Astrocyte of the spinal cord (primary cell): ENCODE measurements at regions not wholly inside any gene's neighbourhood (a gene's known extent, or its start where the extent isn't known, plus 50 kb on each side); places are given as distances from the start of the nearest gene placed in this dataset.

Source experiments
- DNase-seq: peaks from one replicate; pipeline ENCODE4 v3.0.0; 2011; ENCODE audit warnings: low read depth, low spot score
- H3K4me3 ChIP-seq: 2 replicates; pipeline ENCODE4 v1.5.1; 2011; ENCODE audit warnings: low read depth, mild to moderate bottlenecking, low read length, moderate library complexity
- in situ Hi-C: cut with HindIII; loops from 2 replicates; pipeline ENCODE4 v1.10.0; 2017; ENCODE audit warnings: low sequenced_read_pairs
- TF ChIP-seq, protein P1 (sequence below): IDR thresholded peaks from 2 replicates; pipeline ENCODE4 v1.5.1; 2012; ENCODE audit warnings: low read depth, mild to moderate bottlenecking, low read length, inconsistent platforms

DNA sequence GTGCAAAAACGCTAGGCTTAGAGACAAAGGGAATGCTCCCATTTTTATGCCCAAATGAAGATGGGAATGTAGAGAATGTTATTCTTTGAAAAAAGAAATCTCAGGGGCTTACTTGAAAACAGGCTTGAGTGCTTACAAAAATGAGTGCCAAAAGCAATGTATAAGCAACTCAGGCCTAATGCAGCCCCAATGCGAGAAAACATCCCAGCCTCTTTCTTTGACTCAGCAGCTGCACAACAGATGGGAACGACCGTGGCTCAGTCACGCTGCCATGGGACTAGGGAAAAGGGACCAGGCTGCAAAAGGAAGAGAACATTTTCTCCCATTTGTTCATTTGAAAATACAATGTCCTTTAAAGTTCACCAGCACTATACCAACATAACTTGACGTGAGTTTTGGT is 246.4 kb upstream of the LRIG1 start:
- TF ChIP-seq, protein P1, sequence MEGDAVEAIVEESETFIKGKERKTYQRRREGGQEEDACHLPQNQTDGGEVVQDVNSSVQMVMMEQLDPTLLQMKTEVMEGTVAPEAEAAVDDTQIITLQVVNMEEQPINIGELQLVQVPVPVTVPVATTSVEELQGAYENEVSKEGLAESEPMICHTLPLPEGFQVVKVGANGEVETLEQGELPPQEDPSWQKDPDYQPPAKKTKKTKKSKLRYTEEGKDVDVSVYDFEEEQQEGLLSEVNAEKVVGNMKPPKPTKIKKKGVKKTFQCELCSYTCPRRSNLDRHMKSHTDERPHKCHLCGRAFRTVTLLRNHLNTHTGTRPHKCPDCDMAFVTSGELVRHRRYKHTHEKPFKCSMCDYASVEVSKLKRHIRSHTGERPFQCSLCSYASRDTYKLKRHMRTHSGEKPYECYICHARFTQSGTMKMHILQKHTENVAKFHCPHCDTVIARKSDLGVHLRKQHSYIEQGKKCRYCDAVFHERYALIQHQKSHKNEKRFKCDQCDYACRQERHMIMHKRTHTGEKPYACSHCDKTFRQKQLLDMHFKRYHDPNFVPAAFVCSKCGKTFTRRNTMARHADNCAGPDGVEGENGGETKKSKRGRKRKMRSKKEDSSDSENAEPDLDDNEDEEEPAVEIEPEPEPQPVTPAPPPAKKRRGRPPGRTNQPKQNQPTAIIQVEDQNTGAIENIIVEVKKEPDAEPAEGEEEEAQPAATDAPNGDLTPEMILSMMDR: no peak
- no peak overlapping the region for H3K4me3 ChIP-seq
- in situ Hi-C loops: no loop called here
- no peak for DNase-seq

DNA sequence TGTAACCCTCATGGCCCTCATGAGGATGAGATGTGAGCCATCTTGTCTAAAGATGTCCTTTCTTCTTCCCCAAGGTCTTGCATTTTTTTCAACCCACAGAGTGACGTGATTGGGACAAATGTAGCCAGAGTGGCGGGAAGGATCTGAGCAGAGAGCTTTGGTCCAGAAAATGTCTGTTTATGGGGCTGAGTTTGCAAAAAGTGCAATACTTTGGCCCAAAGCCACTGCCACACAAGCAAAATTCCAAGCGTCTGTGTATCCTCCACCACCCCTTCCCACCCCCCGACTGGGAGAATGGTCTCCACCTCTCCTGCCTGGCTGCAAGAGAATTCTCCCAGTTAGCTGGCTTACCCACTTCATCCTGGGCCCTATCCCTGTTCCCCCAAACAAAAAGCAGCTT is 246.9 kb upstream of the LRIG1 start:
- DNase-seq: no peak
- H3K4me3 ChIP-seq: no peak overlapping the region
- in situ Hi-C loops: no loop called here
- TF ChIP-seq, protein P1: no peak

DNA sequence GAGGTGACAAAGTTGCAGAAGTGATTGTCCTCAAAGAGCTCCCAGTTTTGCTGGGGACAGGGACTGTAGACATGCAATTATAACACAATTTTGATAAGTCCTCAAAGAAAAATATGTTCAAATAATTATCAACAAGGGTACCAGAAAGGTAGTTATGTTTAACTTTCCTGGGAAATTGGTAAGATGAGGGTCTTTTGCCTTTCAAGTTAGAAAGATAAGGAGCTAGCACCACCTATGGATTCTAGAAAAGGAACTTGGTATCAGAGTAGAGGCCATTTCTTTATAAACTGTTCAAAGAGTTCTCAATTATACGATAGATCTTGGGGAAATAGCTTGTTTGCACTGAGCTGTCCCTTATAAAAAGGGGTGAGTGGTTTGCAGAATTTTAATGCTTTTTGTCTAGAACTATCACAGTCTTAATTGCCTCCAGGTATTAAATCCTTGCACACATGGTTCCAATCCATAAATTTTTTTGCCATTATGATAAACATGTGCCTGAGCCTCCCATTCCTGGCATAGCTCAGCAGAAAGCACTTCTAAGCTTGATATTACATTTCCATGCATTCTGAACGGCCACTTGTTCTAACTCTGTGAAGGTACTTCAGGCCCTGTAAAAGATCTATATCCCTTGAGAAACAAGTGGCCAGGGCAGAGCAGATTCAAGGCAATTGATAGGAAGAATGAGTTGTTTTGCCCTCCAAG is 247.5 kb upstream of the LRIG1 start:
- DNase-seq: no peak
- in situ Hi-C loops: no loop called here
- TF ChIP-seq, protein P1: no peak
- no peak overlapping the region for H3K4me3 ChIP-seq

DNA sequence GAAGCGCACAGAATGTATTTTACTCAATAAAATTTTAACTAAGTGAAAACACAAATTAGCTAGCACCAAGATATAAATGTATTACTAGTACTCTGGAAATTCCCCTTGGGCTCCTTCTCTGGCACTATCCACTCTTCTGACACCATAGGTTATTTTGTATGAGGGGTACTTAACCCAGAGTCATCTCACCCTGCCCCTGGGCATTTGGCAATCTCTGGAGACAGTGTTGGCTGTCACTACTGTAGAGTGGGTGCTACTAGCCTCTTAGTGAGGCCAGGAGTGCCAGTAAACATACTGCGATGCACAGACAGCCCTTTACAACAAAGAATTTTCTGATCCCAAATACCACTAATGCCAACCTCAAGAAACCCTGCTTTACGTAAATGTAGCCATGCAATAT is 246.3 kb upstream of the KBTBD8 start:
- no peak for DNase-seq
- in situ Hi-C loops: no loop called here
- no peak overlapping the region for H3K4me3 ChIP-seq
- TF ChIP-seq, protein P1: no peak

DNA sequence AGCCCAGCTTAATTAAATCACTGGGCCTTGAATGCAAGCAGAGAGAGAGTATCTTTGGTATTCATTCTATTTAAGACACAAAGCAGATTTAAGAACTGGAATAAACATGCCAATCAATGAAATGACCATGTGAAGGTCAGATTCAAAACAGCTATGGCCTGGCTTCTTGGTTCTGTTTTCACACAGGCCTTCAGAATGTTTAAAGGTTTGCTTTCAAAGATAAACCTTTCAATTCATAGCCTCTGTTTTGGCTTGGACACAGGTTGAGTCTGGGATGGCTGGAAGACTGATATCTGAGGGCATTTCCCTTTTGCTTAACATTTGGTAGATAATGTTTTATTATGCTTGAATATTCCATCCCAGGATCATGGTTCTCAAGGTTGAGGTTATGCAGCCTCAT is 244.4 kb upstream of the KBTBD8 start:
- in situ Hi-C loops: no loop called here

DNA sequence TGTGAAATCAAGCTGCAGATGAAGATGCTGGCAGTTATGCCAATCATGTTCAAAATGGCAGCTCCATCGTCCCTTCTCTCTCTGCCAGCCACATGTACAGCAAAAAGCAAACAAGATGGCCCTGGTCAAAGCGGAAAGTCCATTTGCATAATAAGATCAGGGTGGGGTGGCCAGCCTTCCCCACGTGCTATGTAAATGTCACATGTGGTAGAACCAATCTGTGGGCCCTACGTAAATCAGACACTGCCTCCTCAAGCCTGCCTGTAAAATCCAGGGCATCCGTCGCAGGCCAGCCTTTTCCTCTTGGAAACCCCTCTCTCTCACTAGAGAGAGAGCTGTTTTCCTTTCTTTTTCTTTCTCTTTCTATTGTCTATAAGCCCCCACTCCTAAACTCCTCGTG is 243.5 kb upstream of the KBTBD8 start:
- in situ Hi-C loops: no loop called here
- TF ChIP-seq, protein P1: no peak
- DNase-seq: no peak
- no peak overlapping the region for H3K4me3 ChIP-seq

More for the DNA sequence above, 244.4 kb upstream of the KBTBD8 start:
- no peak for DNase-seq
- TF ChIP-seq, protein P1: no peak
- H3K4me3 ChIP-seq: no peak overlapping the region
